Panc1 (cell line): ENCODE measurements at regions not wholly inside any gene's neighbourhood (a gene's known extent, or its start where the extent isn't known, plus 50 kb on each side); places are given as distances from the start of the nearest gene placed in this dataset.

Source experiments
- CTCF ChIP-seq: fragments of 450-650 bp; IDR thresholded peaks from 2 replicates; pipeline ENCODE4 v1.5.1; 2017; ENCODE audit warnings: mild to moderate bottlenecking
- POLR2AphosphoS5 ChIP-seq: IDR thresholded peaks from 2 replicates; pipeline ENCODE4 v1.6.1; 2012; ENCODE audit warnings: mild to moderate bottlenecking, low read depth, low read length, moderate library complexity

DNA sequence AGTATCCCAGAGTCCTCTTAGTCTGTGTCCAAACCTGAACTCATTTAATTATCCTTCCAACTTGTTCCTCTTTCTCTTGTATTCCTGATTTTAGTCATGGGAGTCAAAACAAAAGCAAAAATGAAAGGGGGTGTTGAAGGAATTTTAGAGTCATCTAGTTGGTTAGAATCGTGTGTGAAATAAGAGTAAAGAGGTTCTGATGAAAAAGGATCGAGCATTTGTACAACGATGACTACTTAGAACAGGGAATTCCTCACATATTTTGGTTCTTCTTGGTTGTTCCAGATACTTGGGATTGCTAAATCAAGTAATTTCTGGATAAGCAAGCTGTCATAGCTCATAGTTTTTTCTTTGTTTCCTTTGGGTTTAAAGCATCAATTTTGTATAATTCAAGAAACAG lies 194.4 kb downstream of the BCOR start:
- TF ChIP-seq CTCF (no peak), POLR2AphosphoS5 (no peak)
